ENCODE measurements at regions not wholly inside any gene's neighbourhood (a gene's known extent, or its start where the extent isn't known, plus 50 kb on each side); places are given as distances from the start of the nearest gene placed in this dataset.

- Mint-ChIP-seq H3K36me3 (ENCODE audit: low read depth, unreplicated experiment) (peaks cover 28% of the 10 kb centered on the region), H3K4me1 (ENCODE audit: unreplicated experiment) (peaks cover 26% of the 10 kb centered on the region), H3K27me3 (ENCODE audit: unreplicated experiment) (peaks cover 4% of the 10 kb centered on the region), H3K9me3 (ENCODE audit: unreplicated experiment) (peaks cover 7% of the 10 kb centered on the region), H3K27ac (ENCODE audit: unreplicated experiment) (peak overlapping the region; percentile 87), H3K4me3 (ENCODE audit: unreplicated experiment) (peak overlapping the region; percentile 87)
- TF ChIP-seq, protein P1, sequence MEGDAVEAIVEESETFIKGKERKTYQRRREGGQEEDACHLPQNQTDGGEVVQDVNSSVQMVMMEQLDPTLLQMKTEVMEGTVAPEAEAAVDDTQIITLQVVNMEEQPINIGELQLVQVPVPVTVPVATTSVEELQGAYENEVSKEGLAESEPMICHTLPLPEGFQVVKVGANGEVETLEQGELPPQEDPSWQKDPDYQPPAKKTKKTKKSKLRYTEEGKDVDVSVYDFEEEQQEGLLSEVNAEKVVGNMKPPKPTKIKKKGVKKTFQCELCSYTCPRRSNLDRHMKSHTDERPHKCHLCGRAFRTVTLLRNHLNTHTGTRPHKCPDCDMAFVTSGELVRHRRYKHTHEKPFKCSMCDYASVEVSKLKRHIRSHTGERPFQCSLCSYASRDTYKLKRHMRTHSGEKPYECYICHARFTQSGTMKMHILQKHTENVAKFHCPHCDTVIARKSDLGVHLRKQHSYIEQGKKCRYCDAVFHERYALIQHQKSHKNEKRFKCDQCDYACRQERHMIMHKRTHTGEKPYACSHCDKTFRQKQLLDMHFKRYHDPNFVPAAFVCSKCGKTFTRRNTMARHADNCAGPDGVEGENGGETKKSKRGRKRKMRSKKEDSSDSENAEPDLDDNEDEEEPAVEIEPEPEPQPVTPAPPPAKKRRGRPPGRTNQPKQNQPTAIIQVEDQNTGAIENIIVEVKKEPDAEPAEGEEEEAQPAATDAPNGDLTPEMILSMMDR (IDR thresholded peaks at IDR 0.05; ENCODE audit: unreplicated experiment): no peak
- DNase-seq (ENCODE audit: low spot score): peak; percentile 12
Observed at GRCh38 chr10:36647540-36647939, 477.9 kb upstream of the ANKRD30A start.

GRCh38 chr10:36640626-36641025 lies 484.8 kb upstream of the ANKRD30A start:
- DNase-seq (ENCODE audit: low spot score): no peak
- TF ChIP-seq, protein P1 (IDR thresholded peaks at IDR 0.05; ENCODE audit: unreplicated experiment): no peak
- Mint-ChIP-seq H3K27ac (ENCODE audit: unreplicated experiment) (no peak overlapping the region), H3K27me3 (ENCODE audit: unreplicated experiment) (no peaks in the 10 kb centered on the region), H3K4me1 (ENCODE audit: unreplicated experiment) (peaks cover 7% of the 10 kb centered on the region), H3K4me3 (ENCODE audit: unreplicated experiment) (no peak overlapping the region), H3K9me3 (ENCODE audit: unreplicated experiment) (no peaks in the 10 kb centered on the region), H3K36me3 (ENCODE audit: low read depth, unreplicated experiment) (no peaks in the 10 kb centered on the region)

DNA sequence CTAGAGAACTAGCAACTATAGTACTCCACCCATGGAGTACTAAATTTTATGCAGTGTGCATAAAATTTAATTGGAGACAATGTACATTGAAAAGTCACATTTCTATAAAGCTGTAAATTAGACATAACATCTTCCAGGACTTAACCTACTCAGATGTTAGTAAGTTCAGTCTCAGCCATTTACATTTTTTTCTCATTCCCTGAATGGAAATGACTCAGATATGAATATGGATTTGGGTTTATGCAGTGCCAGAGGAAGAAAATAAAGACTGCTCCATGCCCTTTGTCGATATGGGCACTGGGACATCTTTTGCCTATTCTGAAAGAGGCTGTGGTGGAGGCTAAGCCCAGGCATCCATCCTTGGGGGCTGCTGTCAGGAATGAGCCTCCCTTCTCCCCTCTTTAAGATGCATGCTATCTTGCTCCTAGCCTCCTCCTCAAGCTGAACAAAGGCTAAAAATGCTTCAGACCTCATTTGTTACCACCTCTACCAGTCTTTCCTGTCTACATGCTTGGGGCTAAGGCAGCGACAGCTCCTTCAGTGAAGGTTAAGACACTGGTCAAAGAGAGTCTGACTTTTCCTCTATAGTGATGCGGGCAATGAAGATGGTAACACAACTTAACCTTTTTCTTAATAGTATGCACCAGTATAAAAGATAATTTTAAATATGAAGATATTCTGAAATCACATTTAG lies 486.8 kb upstream of the ANKRD30A start:
- Mint-ChIP-seq H3K27me3 (ENCODE audit: unreplicated experiment) (no peaks in the 10 kb centered on the region), H3K27ac (ENCODE audit: unreplicated experiment) (no peak overlapping the region), H3K4me1 (ENCODE audit: unreplicated experiment) (no peaks in the 10 kb centered on the region), H3K36me3 (ENCODE audit: low read depth, unreplicated experiment) (no peaks in the 10 kb centered on the region), H3K9me3 (ENCODE audit: unreplicated experiment) (no peaks in the 10 kb centered on the region), H3K4me3 (ENCODE audit: unreplicated experiment) (no peak overlapping the region)
- TF ChIP-seq, protein P1 (IDR thresholded peaks at IDR 0.05; ENCODE audit: unreplicated experiment): no peak
- no peak for DNase-seq (ENCODE audit: low spot score)

DNA sequence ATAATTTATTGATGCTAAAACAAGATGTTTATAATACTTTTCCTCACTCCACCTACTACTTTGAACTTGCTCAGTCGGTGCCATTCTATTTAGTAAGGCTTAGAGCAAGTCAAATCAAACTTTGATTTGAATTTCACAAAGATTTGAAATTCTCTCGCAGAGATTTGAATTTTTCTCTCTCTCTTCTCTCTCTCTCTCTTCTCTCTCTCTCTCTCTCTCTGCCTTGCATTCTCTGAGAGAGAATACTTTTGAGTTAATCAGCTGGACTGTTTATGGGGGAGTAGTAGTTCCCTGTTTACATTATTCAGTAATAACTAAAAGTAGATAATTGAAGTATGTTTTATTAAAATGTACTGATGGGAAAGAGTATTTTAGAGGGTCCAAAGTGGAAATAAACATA lies 488.5 kb upstream of the ANKRD30A start:
- TF ChIP-seq, protein P1 (IDR thresholded peaks at IDR 0.05; ENCODE audit: unreplicated experiment): no peak
- no peak overlapping the region for H3K4me3 Mint-ChIP-seq (ENCODE audit: unreplicated experiment)
- H3K27me3 Mint-ChIP-seq (ENCODE audit: unreplicated experiment): no peaks in the 10 kb centered on the region
- no peaks in the 10 kb centered on the region for H3K36me3 Mint-ChIP-seq (ENCODE audit: low read depth, unreplicated experiment)
- H3K4me1 Mint-ChIP-seq (ENCODE audit: unreplicated experiment): no peaks in the 10 kb centered on the region
- DNase-seq (ENCODE audit: low spot score): no peak
- no peak overlapping the region for H3K27ac Mint-ChIP-seq (ENCODE audit: unreplicated experiment)
- no peaks in the 10 kb centered on the region for H3K9me3 Mint-ChIP-seq (ENCODE audit: unreplicated experiment)

DNA sequence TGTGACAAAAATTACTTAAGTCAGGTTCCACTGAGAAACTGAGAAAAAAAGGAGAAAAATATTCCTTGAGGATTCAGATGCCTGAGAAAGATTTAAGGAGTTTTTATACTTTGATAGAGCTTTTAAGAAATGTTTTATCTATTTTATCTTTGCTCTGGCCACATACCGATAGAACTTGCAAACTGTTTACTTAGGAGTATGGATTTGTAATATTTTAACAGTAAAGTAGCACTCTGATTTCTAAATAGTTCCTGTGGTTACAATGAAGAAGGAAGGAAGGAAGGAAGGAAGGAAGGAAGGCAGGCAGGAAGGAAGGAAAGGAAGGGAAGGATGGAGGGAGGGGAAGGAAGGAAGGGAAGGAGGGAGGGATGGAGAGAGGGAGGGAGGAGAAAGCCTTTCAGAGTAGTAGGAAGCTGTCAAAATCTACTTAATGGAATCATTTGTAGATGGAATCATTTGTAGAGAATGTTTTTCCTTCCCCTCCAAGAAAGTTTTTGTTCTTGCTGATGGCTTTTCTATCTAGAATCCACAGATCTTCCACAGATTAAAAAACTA lies 489.0 kb upstream of the ANKRD30A start:
- TF ChIP-seq, protein P1 (IDR thresholded peaks at IDR 0.05; ENCODE audit: unreplicated experiment): no peak
- H3K4me3 Mint-ChIP-seq (ENCODE audit: unreplicated experiment): no peak overlapping the region
- H3K9me3 Mint-ChIP-seq (ENCODE audit: unreplicated experiment): no peaks in the 10 kb centered on the region
- no peaks in the 10 kb centered on the region for H3K4me1 Mint-ChIP-seq (ENCODE audit: unreplicated experiment)
- no peak overlapping the region for H3K27ac Mint-ChIP-seq (ENCODE audit: unreplicated experiment)
- no peaks in the 10 kb centered on the region for H3K27me3 Mint-ChIP-seq (ENCODE audit: unreplicated experiment)
- DNase-seq (ENCODE audit: low spot score): no peak
- H3K36me3 Mint-ChIP-seq (ENCODE audit: low read depth, unreplicated experiment): no peaks in the 10 kb centered on the region

Measured in endothelial cell (in vitro differentiated cells).